ENCODE measurements at regions not wholly inside any gene's neighbourhood (a gene's known extent, or its start where the extent isn't known, plus 50 kb on each side); places are given as distances from the start of the nearest gene placed in this dataset.

- DNase-seq: no peak
Measured at GRCh38 chr14:34044666-34045306, 93.9 kb upstream of the EGLN3 start.

GRCh38 chr14:34044373-34044637 is 93.4 kb upstream of the EGLN3 start:
- no peak for DNase-seq

- DNase-seq: no peak
Measured at GRCh38 chr14:34043627-34044372, 92.9 kb upstream of the EGLN3 start.

- DNase-seq: no peak
Measured at GRCh38 chr14:34041220-34041619, 90.3 kb upstream of the EGLN3 start.

GRCh38 chr14:34040766-34041165 is 89.9 kb upstream of the EGLN3 start:
- no peak for DNase-seq

GRCh38 chr14:34039428-34040047 is 88.7 kb upstream of the EGLN3 start:
- DNase-seq: no peak

GRCh38 chr14:34038358-34039057 is 87.6 kb upstream of the EGLN3 start:
- DNase-seq: no peak

GRCh38 chr14:34036319-34036766 is 85.5 kb upstream of the EGLN3 start:
- no peak for DNase-seq

GRCh38 chr14:34035934-34036250 is 85.0 kb upstream of the EGLN3 start:
- no peak for DNase-seq

- peak in 1 of 3 donors; percentile 42 for DNase-seq
Measured at GRCh38 chr14:34035177-34035933, 84.5 kb upstream of the EGLN3 start.

- DNase-seq: no peak
Measured at GRCh38 chr14:34034447-34035176, 83.7 kb upstream of the EGLN3 start.

- DNase-seq: no peak
Measured at GRCh38 chr14:34032720-34033119, 81.8 kb upstream of the EGLN3 start.

- DNase-seq: peak; percentile 86 to 95 (median 89)
Measured at GRCh38 chr14:34030864-34031263, 80.0 kb upstream of the EGLN3 start.

GRCh38 chr14:34029921-34030334 is 79.1 kb upstream of the EGLN3 start:
- DNase-seq: peak; percentile 80 to 93 (median 86)

GRCh38 chr14:34027990-34028495 is 77.2 kb upstream of the EGLN3 start:
- no peak for DNase-seq

GRCh38 chr14:34027130-34027989 is 76.5 kb upstream of the EGLN3 start:
- no peak for DNase-seq

GRCh38 chr14:34025325-34026017 is 74.6 kb upstream of the EGLN3 start:
- DNase-seq: no peak

GRCh38 chr14:34024768-34025144 is 73.9 kb upstream of the EGLN3 start:
- no peak for DNase-seq
